GM12878 (cell line): ENCODE measurements at regions not wholly inside any gene's neighbourhood (a gene's known extent, or its start where the extent isn't known, plus 50 kb on each side); places are given as distances from the start of the nearest gene placed in this dataset.
"Not testable (repeated sequence)": the region's sequence is repeated elsewhere in the genome, so short reads cannot be mapped to it uniquely, and the experiment has no call there.

Experiments
- ATAC-seq: fragments of 200-7000 bp; cut with Tn5 transposase; 3 replicates; pipeline ENCODE4 v1.9.1; 2020; ENCODE audit warnings: mild to moderate bottlenecking, moderate library complexity
- BruUV-seq: library from RNA; stranded (reverse); fragments of 400-500 nt; replicated peaks from 2 replicates; lab custom pipeline; 2021; lab: Mats Ljungman, UMichigan
- CTCF ChIA-PET: fragments of 300-600 bp; sonication (Branson Sonifier 250); formaldehyde crosslinking; extraction: SDS; loops from one replicate; lab custom pipeline; 2021; ENCODE audit warnings: inconsistent platforms; lab: Yijun Ruan, JAX
- POLR2A ChIA-PET: fragments of 350-600 bp; formaldehyde crosslinking; extraction: SDS; loops from one replicate; lab custom pipeline; 2021; ENCODE audit warnings: inconsistent platforms; lab: Charles Lee
- RAD21 ChIA-PET: fragments of 300-600 bp; sonication (Branson Sonifier 250); formaldehyde crosslinking; loops from one replicate; lab custom pipeline; 2023; ENCODE audit warnings: antibody characterized with exemption; ENCODE audit not compliant: unreplicated experiment; lab: Charles Lee
- SMC1A ChIA-PET: fragments of 300-600 bp; sonication (Branson Sonifier 250); formaldehyde crosslinking; loops from one replicate; lab custom pipeline; 2023; ENCODE audit not compliant: unreplicated experiment, uncharacterized antibody; lab: Charles Lee
- DNase-seq: peaks from one replicate; pipeline ENCODE4 v3.0.0-alpha.2; 2011; ENCODE audit warnings: low read depth, low spot score
- FAIRE-seq: peaks from 3 replicates; lab custom pipeline; 2011; peaks lifted over from hg19 to GRCh38; lab: Jason Lieb, UNC
- H2AFZ ChIP-seq: 2 replicates; pipeline ENCODE4 v1.6.0; 2011; ENCODE audit warnings: low read depth, low read length, control low read depth; ENCODE audit not compliant: control insufficient read depth
- H3K27ac ChIP-seq: 2 replicates; pipeline ENCODE4 v1.5.1; 2011; ENCODE audit warnings: control low read depth; ENCODE audit not compliant: control insufficient read depth, insufficient read depth
- H3K27me3 ChIP-seq, 2 experiments: replicated peaks in 1 of 2; 2 replicates each; pipeline versions ENCODE4 v1.6.0 to v1.6.1; 2011; ENCODE audit warnings: low read length in 1 of 2; ENCODE audit not compliant: control insufficient read depth in 2 of 2, insufficient read depth in 2 of 2
- H3K36me3 ChIP-seq, 2 experiments: 2 replicates each; pipeline ENCODE4 v1.5.1; 2011; ENCODE audit warnings: low read length in 1 of 2; ENCODE audit not compliant: control insufficient read depth in 2 of 2, insufficient read depth in 2 of 2
- H3K4me1 ChIP-seq: 2 replicates; pipeline ENCODE4 v1.6.1; 2011; ENCODE audit warnings: mild to moderate bottlenecking, low read length, moderate library complexity, mixed read lengths; ENCODE audit not compliant: control insufficient read depth, insufficient read depth
- H3K4me2 ChIP-seq: 2 replicates; pipeline ENCODE4 v1.6.0; 2011; ENCODE audit warnings: control low read depth; ENCODE audit not compliant: control insufficient read depth, insufficient read depth
- H3K4me3 ChIP-seq: fragments of 200-600 bp; sonication (generic); 2 replicates; pipeline ENCODE4 v1.5.1; 2016
- H3K79me2 ChIP-seq: 2 replicates; pipeline ENCODE4 v1.6.0; 2011; ENCODE audit warnings: low read length; ENCODE audit not compliant: control insufficient read depth, insufficient read depth
- H3K9ac ChIP-seq: 2 replicates; pipeline ENCODE4 v1.8.0; 2011; ENCODE audit warnings: low read length, control low read depth, mixed read lengths; ENCODE audit not compliant: control insufficient read depth, insufficient read depth
- H3K9me3 ChIP-seq: replicated peaks from 3 replicates; pipeline ENCODE4 v1.5.1; 2011; ENCODE audit warnings: mild to moderate bottlenecking, low read length; ENCODE audit not compliant: control insufficient read depth, insufficient read depth
- H4K20me1 ChIP-seq: 2 replicates; pipeline ENCODE4 v1.6.0; 2011; ENCODE audit not compliant: control insufficient read depth, insufficient read depth
- WGBS: methylation state at CpG from one replicate; pipeline ENCODE4 v1.1.6; 2016; ENCODE audit warnings: low lambda C conversion rate; ENCODE audit not compliant: insufficient replicate concordance, insufficient coverage; ENCODE audit errors: missing lambda C conversion rate; 5-methylcytosine and 5-hydroxymethylcytosine counted together
- in situ Hi-C: fragments of 300-500 bp; cut with MboI; formaldehyde crosslinking; loops from 9 replicates; pipeline ENCODE4 v1.14.3; 2018; ENCODE audit warnings: mixed read lengths
- intact Hi-C: fragments of 100-400 bp; cut with micrococcal nuclease; formaldehyde crosslinking; loops from one replicate; pipeline ENCODE4 v1.14.2; 2022; ENCODE audit not compliant: unreplicated experiment

- SMC1A ChIA-PET, H3K36me3 ChIP-seq, BruUV-seq, DNase-seq, H3K79me2 ChIP-seq, H3K4me3 ChIP-seq, CTCF ChIA-PET, H3K9me3 ChIP-seq, H3K4me1 ChIP-seq, in situ Hi-C loops, H3K4me2 ChIP-seq, intact Hi-C loops, H2AFZ ChIP-seq, H3K9ac ChIP-seq, FAIRE-seq, ATAC-seq, H3K27ac ChIP-seq, POLR2A ChIA-PET, H4K20me1 ChIP-seq, RAD21 ChIA-PET, H3K27me3 ChIP-seq: not testable (repeated sequence)
- WGBS = 57% methylated on average over 37 of the region's 37 CpGs
Measured at GRCh38 chr2:89610927-89611515, 919.5 kb downstream of the RPIA start.

GRCh38 chr2:89611710-89612109 is 920.2 kb downstream of the RPIA start:
- CTCF ChIA-PET, FAIRE-seq, ATAC-seq, SMC1A ChIA-PET, H3K9ac ChIP-seq, POLR2A ChIA-PET, H3K27me3 ChIP-seq, H3K4me2 ChIP-seq, H3K9me3 ChIP-seq, H3K79me2 ChIP-seq, RAD21 ChIA-PET, H4K20me1 ChIP-seq, BruUV-seq, H3K27ac ChIP-seq, DNase-seq, intact Hi-C loops, in situ Hi-C loops, H3K4me1 ChIP-seq, H3K4me3 ChIP-seq, H2AFZ ChIP-seq, H3K36me3 ChIP-seq: not testable (repeated sequence)
- 78% methylated on average over 32 of the region's 42 CpGs for WGBS

- 50% methylated on average over 13 of the region's 20 CpGs for WGBS
- H3K4me2 ChIP-seq, H4K20me1 ChIP-seq, in situ Hi-C loops, H3K9ac ChIP-seq, H2AFZ ChIP-seq, intact Hi-C loops, BruUV-seq, H3K36me3 ChIP-seq, H3K9me3 ChIP-seq, SMC1A ChIA-PET, CTCF ChIA-PET, H3K4me3 ChIP-seq, DNase-seq, H3K79me2 ChIP-seq, FAIRE-seq, H3K27ac ChIP-seq, ATAC-seq, H3K4me1 ChIP-seq, RAD21 ChIA-PET, POLR2A ChIA-PET, H3K27me3 ChIP-seq: not testable (repeated sequence)
Measured at GRCh38 chr2:89649268-89649667, 957.8 kb downstream of the RPIA start.

GRCh38 chr2:89679254-89679653 is 987.8 kb downstream of the RPIA start:
- H3K36me3 ChIP-seq, H3K9me3 ChIP-seq, H3K4me3 ChIP-seq, H2AFZ ChIP-seq, intact Hi-C loops, DNase-seq, ATAC-seq, FAIRE-seq, H4K20me1 ChIP-seq, CTCF ChIA-PET, H3K27me3 ChIP-seq, BruUV-seq, H3K27ac ChIP-seq, POLR2A ChIA-PET, H3K4me1 ChIP-seq, H3K79me2 ChIP-seq, in situ Hi-C loops, RAD21 ChIA-PET, H3K4me2 ChIP-seq, SMC1A ChIA-PET, H3K9ac ChIP-seq: not testable (repeated sequence)
- 33% methylated on average over 4 of the region's 4 CpGs for WGBS
